GM12801 (cell line): ENCODE measurements at regions not wholly inside any gene's neighbourhood (a gene's known extent, or its start where the extent isn't known, plus 50 kb on each side); places are given as distances from the start of the nearest gene placed in this dataset.

Source experiments
- TF ChIP-seq, protein P1 (sequence below): IDR thresholded peaks from one replicate; pipeline ENCODE4 v1.5.1; 2011; ENCODE audit warnings: control low read depth; ENCODE audit not compliant: insufficient read length; ENCODE audit errors: extremely low read depth

DNA sequence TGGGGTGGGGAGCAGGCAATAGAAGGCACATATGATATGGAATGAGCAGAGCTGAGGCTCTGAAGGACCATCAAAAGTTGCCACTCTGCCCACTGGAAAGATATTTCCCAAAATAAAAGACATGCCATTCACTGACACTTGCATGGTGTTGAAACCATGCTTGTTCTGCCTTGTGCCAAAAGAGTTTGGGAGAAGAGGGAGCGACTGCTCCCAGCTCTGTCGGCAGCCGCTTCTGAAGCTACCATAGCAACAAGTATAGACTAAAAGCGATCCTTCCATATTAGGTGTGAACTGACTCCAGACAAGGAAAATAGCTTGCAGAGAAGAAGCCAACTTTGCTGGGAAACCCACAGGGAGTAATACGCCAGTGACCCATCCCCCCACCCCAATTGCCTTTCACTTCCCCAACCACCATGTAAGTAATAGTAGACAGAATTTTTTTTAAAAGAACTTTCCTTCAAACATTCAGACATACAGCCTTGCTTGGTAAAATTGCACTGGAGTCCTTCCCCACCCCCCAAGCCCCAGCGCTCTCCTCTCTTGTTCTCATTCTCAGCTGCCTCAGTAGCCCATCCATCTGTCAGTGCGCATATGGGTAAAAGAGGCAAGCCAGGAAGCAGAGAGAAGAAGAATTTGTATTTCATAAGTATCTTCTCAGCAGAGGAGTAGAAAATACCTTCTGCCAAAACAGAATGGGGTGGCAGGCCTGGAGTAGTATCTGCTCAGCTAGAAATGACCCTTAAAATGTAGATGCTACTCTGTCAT lies 263.7 kb downstream of the OMA1 start:
- TF ChIP-seq, protein P1, sequence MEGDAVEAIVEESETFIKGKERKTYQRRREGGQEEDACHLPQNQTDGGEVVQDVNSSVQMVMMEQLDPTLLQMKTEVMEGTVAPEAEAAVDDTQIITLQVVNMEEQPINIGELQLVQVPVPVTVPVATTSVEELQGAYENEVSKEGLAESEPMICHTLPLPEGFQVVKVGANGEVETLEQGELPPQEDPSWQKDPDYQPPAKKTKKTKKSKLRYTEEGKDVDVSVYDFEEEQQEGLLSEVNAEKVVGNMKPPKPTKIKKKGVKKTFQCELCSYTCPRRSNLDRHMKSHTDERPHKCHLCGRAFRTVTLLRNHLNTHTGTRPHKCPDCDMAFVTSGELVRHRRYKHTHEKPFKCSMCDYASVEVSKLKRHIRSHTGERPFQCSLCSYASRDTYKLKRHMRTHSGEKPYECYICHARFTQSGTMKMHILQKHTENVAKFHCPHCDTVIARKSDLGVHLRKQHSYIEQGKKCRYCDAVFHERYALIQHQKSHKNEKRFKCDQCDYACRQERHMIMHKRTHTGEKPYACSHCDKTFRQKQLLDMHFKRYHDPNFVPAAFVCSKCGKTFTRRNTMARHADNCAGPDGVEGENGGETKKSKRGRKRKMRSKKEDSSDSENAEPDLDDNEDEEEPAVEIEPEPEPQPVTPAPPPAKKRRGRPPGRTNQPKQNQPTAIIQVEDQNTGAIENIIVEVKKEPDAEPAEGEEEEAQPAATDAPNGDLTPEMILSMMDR, result no peak

DNA sequence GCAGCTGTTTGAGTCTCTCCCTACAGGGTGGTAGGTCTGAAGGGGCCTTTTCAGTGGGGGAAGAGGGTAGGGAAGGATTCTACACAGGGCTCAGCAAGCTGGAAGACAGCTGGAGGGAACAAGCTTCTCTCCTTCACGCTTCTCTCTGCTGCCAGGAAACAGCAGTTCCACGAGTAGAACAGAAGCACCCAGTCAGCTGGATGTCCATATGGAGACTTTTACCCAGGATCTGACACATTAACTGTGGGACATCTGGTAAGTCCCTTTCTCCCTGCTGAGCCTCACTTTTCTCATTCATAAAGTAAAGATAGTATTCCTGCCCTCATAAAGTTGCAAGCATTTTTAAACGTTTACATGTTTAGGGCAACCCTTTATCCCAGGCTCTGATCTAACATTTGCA lies 280.3 kb downstream of the OMA1 start:
- TF ChIP-seq, protein P1, result no peak

DNA sequence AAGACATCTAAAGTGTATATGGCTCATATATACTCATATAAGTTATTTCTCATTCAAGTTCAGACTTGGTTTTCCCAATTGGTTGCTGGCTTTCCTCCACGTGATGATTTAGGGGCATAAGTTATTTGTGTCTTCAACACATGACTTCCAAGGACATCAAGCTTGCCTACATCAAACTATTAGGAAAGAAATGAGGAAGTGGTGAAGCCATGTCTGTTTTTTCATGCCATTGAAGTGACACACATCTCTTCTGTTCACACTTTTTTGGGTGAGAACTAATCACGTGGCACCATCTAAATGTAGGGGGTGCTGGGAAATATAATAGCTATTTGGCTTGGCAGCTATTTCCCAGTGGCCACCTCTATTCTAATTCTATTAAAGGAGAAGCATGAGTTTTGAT lies 282.1 kb downstream of the OMA1 start:
- TF ChIP-seq, protein P1, result no peak

DNA sequence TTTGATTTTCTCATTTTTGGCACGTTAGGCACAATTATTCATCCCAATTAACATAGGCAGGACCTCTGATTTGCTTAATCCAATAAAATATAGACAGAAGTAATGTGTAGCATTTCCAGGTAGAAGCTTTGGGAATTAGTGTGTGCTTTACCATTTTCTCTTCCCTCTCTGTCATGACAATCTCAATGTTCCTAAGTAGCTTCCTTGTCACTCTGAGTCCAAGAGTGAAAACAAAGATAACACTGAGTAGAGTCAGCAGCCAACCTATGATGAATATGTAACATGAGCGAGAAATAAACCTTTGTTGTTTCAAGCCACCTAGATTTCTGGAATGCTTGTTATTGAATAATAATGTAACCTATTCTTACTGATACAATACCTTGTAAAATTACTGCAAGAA lies 283.8 kb downstream of the OMA1 start:
- TF ChIP-seq, protein P1, result no peak

DNA sequence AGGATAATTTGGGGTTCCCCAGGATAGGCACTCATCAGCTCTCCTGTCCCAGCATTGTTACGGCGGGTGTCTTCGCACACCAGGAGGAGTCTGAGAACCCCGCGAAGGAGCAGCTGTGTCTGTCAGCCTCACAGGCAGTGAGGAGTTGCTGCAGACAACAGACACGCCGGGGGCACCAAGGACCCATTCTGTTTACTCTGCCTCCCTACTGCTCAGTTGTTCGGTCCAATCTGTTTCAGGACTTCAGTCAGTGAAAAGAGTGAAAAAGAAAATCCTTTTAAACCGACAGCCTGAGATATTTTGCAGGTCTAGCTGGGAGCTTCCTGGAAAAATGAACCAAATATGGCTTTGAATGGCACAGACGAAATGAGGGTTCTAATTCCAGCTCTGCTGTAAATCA lies 288.4 kb downstream of the OMA1 start:
- TF ChIP-seq, protein P1, result no peak

DNA sequence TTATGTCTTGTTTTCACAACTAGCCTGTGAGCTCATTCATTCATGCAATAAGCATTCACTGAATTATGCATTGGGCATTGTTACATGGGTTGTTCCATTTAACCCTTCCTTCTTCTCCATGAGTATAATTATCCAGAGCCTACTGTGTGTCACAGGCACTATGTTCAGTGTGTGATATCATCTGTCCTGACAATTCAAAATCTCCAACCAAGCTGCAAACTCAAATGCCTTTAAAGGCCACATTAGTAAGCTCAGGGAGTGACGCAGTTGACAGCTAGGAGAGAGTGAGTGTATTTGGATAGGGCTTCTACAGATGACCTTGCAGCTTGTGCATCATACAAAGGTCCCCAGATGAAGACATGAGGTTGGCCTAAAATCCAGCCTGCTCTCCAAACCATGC lies 289.5 kb downstream of the OMA1 start:
- TF ChIP-seq, protein P1, result no peak

DNA sequence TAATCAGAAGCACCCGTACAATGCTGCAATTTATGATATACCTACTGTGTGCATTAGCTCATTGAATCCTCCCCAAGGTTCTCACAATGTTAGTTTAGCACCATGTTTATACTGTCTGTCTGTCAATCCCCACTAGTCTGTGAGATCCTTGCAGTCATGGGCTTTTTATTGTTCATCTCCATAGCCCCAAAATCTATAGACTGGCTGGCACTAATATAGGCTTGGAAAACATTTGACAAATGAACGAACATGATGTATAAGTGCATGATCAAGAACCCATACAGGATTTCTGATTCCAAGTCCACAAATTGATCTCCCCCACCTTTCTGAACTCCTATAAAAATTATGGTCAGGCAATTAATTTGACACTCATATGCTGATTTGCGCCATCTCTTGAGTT lies 290.0 kb downstream of the OMA1 start:
- TF ChIP-seq, protein P1, result no peak
